Fibroblast of skin of abdomen (primary cell): ENCODE measurements at regions not wholly inside any gene's neighbourhood (a gene's known extent, or its start where the extent isn't known, plus 50 kb on each side); places are given as distances from the start of the nearest gene placed in this dataset.

Source experiments
- DNase-seq: peaks from one replicate; pipeline ENCODE4 v3.0.0-alpha.2; 2013

GRCh38 chr11:26048271-26048670 is 283.7 kb upstream of the ANO3 start:
- DNase-seq, result no peak

GRCh38 chr11:26053966-26054365 is 278.0 kb upstream of the ANO3 start:
- DNase-seq, result no peak

GRCh38 chr11:26062660-26063059 is 269.3 kb upstream of the ANO3 start:
- DNase-seq, result peak; percentile 12

- no peak for DNase-seq
Observed at GRCh38 chr11:26063915-26064314, 268.0 kb upstream of the ANO3 start.

- no peak for DNase-seq
Observed at GRCh38 chr11:26065944-26066343, 266.0 kb upstream of the ANO3 start.

- no peak for DNase-seq
Observed at GRCh38 chr11:26070714-26071380, 261.1 kb upstream of the ANO3 start.

- DNase-seq, result no peak
Observed at GRCh38 chr11:26072614-26073153, 259.2 kb upstream of the ANO3 start.

- no peak for DNase-seq
Observed at GRCh38 chr11:26073646-26074045, 258.3 kb upstream of the ANO3 start.

- no peak for DNase-seq
Observed at GRCh38 chr11:26076233-26076990, 255.5 kb upstream of the ANO3 start.

- DNase-seq, result no peak
Observed at GRCh38 chr11:26078231-26078821, 253.6 kb upstream of the ANO3 start.

GRCh38 chr11:26084313-26084712 is 247.6 kb upstream of the ANO3 start:
- DNase-seq, result no peak

GRCh38 chr11:26086028-26086427 is 245.9 kb upstream of the ANO3 start:
- no peak for DNase-seq

GRCh38 chr11:26087120-26087935 is 244.6 kb upstream of the ANO3 start:
- DNase-seq, result no peak

- peak; percentile 76 for DNase-seq
Observed at GRCh38 chr11:26088391-26088790, 243.5 kb upstream of the ANO3 start.

GRCh38 chr11:26090651-26091050 is 241.3 kb upstream of the ANO3 start:
- DNase-seq, result no peak

GRCh38 chr11:26093206-26093605 is 238.7 kb upstream of the ANO3 start:
- DNase-seq, result no peak

GRCh38 chr11:26095340-26095739 is 236.6 kb upstream of the ANO3 start:
- no peak for DNase-seq

GRCh38 chr11:26096451-26096850 is 235.5 kb upstream of the ANO3 start:
- DNase-seq, result peak; percentile 40

GRCh38 chr11:26102325-26102724 is 229.6 kb upstream of the ANO3 start:
- no peak for DNase-seq

- DNase-seq, result no peak
Observed at GRCh38 chr11:26105762-26106423, 226.0 kb upstream of the ANO3 start.

- DNase-seq, result peak; percentile 6
Observed at GRCh38 chr11:26106726-26107125, 225.2 kb upstream of the ANO3 start.
